ENCODE measurements at regions not wholly inside any gene's neighbourhood (a gene's known extent, or its start where the extent isn't known, plus 50 kb on each side); places are given as distances from the start of the nearest gene placed in this dataset.
"Not testable (repeated sequence)": the region's sequence is repeated elsewhere in the genome, so short reads cannot be mapped to it uniquely, and the experiment has no call there.

DNA sequence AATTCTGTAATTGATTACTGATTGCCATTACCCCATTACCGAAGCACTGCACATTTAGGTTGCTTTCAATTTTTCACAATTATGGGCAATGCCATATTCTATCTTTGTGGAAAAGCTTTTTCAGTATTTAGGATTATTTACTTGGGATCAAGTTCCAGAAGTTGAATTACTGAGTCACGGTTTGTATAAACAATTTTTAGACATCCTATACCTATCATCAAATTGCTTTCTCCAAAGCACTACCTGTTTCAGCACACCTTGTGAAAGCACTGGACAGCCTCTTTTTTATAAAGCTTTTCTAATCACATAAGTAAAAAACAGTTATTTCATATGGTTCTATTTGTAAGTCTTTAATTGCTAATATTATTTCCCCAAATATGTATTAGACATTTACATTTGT is 221.5 kb upstream of the CAND1 start:
- Histone ChIP-seq H3K4me3 (ENCODE audit: low read length) (no peak overlapping the region), H3K9me3 (replicated peaks; ENCODE audit: low read length) (no peaks in the 10 kb centered on the region), H3K4me1 (ENCODE audit: control insufficient read depth, insufficient read depth, low read length) (no peaks in the 10 kb centered on the region), H3K4me2 (ENCODE audit: low read length) (no peak overlapping the region), H3K27me3 (ENCODE audit: control insufficient read depth, insufficient read depth, low read length) (no peaks in the 10 kb centered on the region), H3K36me3 (ENCODE audit: insufficient read depth, low read length) (no peaks in the 10 kb centered on the region), H3K9ac (ENCODE audit: low read depth, low read length) (no peak overlapping the region)

DNA sequence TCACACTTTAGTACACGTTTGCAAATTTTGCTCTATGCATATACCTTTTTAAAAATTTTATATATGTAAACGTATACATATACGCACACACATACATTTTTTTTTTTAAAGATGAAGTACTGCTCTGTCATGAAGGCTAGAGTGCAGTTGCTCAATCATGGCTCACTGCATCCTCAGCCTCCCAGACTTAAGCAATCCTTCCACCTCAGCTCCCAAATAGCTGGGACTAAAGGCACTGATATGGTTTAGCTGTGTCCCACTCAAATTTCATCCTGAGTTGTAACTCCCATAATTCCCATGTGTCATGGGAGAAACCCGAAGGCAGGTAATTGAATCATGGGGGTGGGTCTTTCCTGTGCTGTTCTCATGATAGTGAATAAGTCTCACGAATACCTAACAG is 220.8 kb upstream of the CAND1 start:
- Histone ChIP-seq H3K4me1 (ENCODE audit: control insufficient read depth, insufficient read depth, low read length) (no peaks in the 10 kb centered on the region), H3K4me3 (ENCODE audit: low read length) (no peak overlapping the region), H3K9ac (ENCODE audit: low read depth, low read length) (no peak overlapping the region), H3K9me3 (replicated peaks; ENCODE audit: low read length) (no peaks in the 10 kb centered on the region), H3K36me3 (ENCODE audit: insufficient read depth, low read length) (no peaks in the 10 kb centered on the region), H3K4me2 (ENCODE audit: low read length) (no peak overlapping the region), H3K27me3 (ENCODE audit: control insufficient read depth, insufficient read depth, low read length) (no peaks in the 10 kb centered on the region)

DNA sequence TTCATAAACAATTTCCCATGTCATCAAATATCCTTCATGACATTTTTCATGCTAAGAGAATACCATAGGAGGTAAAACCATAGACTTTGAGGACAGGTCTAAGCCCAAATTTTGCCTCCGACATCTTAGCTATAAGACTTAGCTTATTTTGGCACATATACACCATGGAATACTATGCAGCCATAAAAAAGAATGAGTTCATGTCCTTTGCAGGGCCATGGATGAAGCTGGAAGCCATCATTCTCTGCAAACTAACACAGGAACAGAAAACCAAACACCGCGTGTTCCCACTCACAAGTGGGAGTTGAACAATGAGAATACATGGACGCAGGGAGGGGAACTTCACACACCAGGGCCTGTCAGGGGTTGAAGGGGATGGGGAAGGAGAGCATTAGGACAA is 220.0 kb upstream of the CAND1 start:
- not testable (repeated sequence) for H3K9me3 ChIP-seq (replicated peaks; ENCODE audit: low read length); H3K36me3 ChIP-seq (ENCODE audit: insufficient read depth, low read length); H3K4me3 ChIP-seq (ENCODE audit: low read length); H3K4me1 ChIP-seq (ENCODE audit: control insufficient read depth, insufficient read depth, low read length); H3K9ac ChIP-seq (ENCODE audit: low read depth, low read length); H3K27me3 ChIP-seq (ENCODE audit: control insufficient read depth, insufficient read depth, low read length); H3K4me2 ChIP-seq (ENCODE audit: low read length)

DNA sequence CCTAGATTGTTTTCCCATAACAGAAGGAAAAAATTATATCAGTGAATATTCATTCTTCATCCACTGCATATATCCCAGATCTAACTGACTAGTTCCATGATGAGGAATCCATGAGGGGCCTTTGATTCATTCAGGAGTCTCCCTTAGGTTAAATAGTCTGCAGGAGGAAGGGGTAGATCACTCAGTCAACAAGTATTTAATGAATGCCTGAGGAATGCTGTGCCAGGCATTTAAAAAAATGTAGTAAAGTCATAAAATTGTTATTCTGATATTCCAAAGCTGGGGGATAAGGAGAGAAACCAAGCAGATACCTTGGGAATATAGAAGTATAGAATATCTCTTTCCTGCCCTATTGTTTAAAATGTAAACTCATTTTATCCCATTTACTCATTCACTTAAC is 216.2 kb upstream of the CAND1 start:
- H3K4me3 ChIP-seq (ENCODE audit: low read length): no peak overlapping the region
- H3K9ac ChIP-seq (ENCODE audit: low read depth, low read length): no peak overlapping the region
- H3K27me3 ChIP-seq (ENCODE audit: control insufficient read depth, insufficient read depth, low read length): no peaks in the 10 kb centered on the region
- no peak overlapping the region for H3K4me2 ChIP-seq (ENCODE audit: low read length)
- no peaks in the 10 kb centered on the region for H3K36me3 ChIP-seq (ENCODE audit: insufficient read depth, low read length)
- no peaks in the 10 kb centered on the region for H3K9me3 ChIP-seq (replicated peaks; ENCODE audit: low read length)
- H3K4me1 ChIP-seq (ENCODE audit: control insufficient read depth, insufficient read depth, low read length): no peaks in the 10 kb centered on the region

DNA sequence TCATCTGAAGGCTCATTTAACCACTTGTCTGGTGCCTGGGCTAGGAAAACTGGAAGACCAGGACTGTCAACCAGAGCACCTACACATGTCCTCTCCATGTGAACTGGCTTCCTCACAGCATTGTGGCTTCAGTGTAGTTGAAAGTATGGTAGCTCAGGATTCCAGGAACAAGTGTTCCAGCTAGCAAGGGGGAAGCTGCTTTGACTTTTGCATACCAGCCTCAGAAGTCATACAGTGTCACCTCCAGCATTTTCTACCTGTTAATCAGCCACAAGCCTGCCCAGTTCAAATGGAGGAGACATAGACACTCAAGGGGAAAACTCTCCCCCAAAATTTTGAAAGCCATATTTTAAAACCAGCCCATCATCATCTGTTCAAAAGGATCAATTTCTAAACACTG is 212.8 kb upstream of the CAND1 start:
- Histone ChIP-seq H3K27me3 (ENCODE audit: control insufficient read depth, insufficient read depth, low read length) (no peaks in the 10 kb centered on the region), H3K36me3 (ENCODE audit: insufficient read depth, low read length) (no peaks in the 10 kb centered on the region), H3K9me3 (replicated peaks; ENCODE audit: low read length) (no peaks in the 10 kb centered on the region), H3K9ac (ENCODE audit: low read depth, low read length) (no peak overlapping the region), H3K4me1 (ENCODE audit: control insufficient read depth, insufficient read depth, low read length) (no peaks in the 10 kb centered on the region), H3K4me2 (ENCODE audit: low read length) (no peak overlapping the region), H3K4me3 (ENCODE audit: low read length) (no peak overlapping the region)

DNA sequence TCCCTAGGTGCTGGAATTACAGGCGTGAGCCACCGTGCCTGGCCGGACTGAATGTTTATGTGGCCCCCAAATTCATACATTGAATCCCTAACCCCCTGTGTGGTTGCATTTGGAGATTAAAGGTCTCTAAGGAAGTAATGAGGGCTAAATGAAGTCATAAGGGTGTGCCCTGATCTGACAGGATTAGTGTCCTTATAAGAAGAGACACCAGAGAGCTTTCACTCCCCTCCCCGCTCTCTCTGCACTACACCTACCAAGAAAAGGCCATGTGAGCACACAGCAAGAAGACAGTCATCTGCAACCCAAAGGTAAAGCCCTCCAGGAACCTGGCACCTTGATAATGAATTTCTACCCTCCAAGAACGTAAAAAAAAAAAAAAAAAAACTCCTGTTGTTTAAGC is 212.1 kb upstream of the CAND1 start:
- no peak overlapping the region for H3K4me2 ChIP-seq (ENCODE audit: low read length)
- H3K27me3 ChIP-seq (ENCODE audit: control insufficient read depth, insufficient read depth, low read length): peaks cover 6% of the 10 kb centered on the region
- no peaks in the 10 kb centered on the region for H3K36me3 ChIP-seq (ENCODE audit: insufficient read depth, low read length)
- no peak overlapping the region for H3K9ac ChIP-seq (ENCODE audit: low read depth, low read length)
- no peak overlapping the region for H3K4me3 ChIP-seq (ENCODE audit: low read length)
- H3K4me1 ChIP-seq (ENCODE audit: control insufficient read depth, insufficient read depth, low read length): no peaks in the 10 kb centered on the region
- H3K9me3 ChIP-seq (replicated peaks; ENCODE audit: low read length): no peaks in the 10 kb centered on the region

DNA sequence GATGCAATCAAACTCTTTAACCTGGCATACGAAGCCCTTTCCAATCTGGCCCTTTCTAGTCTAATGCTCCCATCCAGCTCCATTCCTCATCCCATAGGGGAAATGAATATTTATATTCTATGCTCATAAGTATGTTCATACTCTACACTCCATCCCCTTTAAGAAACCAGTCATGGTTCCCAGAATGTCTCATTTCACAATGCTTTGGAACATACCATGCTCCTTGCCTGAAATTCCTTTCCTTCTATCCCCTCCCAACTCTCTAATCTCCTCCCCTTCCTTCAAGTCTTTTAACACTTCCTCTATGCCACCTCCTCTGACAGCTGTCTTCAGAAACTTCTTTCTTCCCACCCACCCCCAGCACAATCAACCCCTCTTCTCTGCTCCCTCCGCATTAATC is 207.0 kb upstream of the CAND1 start:
- Histone ChIP-seq H3K9ac (ENCODE audit: low read depth, low read length) (no peak overlapping the region), H3K9me3 (replicated peaks; ENCODE audit: low read length) (no peaks in the 10 kb centered on the region), H3K36me3 (ENCODE audit: insufficient read depth, low read length) (no peaks in the 10 kb centered on the region), H3K4me2 (ENCODE audit: low read length) (no peak overlapping the region), H3K4me3 (ENCODE audit: low read length) (no peak overlapping the region), H3K27me3 (ENCODE audit: control insufficient read depth, insufficient read depth, low read length) (peaks cover 22% of the 10 kb centered on the region), H3K4me1 (ENCODE audit: control insufficient read depth, insufficient read depth, low read length) (no peaks in the 10 kb centered on the region)

DNA sequence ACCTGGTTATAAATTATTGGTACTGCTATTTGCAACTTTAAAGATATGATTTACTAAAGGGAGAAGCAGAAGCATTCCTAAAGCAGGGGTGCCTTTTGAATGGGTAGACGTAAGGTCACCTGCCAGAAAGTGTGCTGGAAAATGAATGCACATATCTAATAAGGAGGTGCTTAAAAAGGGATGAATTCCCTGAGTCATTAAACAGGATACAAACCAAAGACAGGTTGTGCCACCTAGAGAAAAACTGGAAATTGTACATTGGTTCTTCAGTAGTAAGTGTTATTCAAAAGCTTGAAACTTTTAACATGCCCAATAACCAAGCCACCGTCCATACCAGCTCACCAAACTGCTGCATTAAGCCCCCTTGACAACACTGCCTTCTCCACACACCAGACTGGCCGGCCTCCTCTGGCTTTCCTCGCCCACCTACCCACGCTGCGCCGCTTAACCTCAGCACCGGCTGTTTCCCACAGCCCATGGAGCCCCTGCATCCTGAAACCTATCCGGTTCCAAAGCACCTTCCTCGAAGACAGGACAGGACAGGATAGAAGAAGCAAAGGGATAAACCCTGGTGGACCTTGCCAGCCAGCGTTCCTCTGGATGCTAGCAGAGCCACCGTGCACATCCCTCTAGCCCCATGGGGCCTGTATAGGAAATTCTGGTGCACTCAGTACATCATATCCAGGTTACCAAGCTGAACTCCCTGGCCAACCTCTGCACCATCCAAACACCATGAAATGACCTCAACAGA is 201.5 kb upstream of the CAND1 start:
- Histone ChIP-seq H3K4me3 (ENCODE audit: low read length) (no peak overlapping the region), H3K9me3 (replicated peaks; ENCODE audit: low read length) (no peaks in the 10 kb centered on the region), H3K36me3 (ENCODE audit: insufficient read depth, low read length) (no peaks in the 10 kb centered on the region), H3K9ac (ENCODE audit: low read depth, low read length) (no peak overlapping the region), H3K4me2 (ENCODE audit: low read length) (peak overlapping the region; percentile 69), H3K4me1 (ENCODE audit: control insufficient read depth, insufficient read depth, low read length) (peaks cover 3% of the 10 kb centered on the region), H3K27me3 (ENCODE audit: control insufficient read depth, insufficient read depth, low read length) (peaks cover 52% of the 10 kb centered on the region)

DNA sequence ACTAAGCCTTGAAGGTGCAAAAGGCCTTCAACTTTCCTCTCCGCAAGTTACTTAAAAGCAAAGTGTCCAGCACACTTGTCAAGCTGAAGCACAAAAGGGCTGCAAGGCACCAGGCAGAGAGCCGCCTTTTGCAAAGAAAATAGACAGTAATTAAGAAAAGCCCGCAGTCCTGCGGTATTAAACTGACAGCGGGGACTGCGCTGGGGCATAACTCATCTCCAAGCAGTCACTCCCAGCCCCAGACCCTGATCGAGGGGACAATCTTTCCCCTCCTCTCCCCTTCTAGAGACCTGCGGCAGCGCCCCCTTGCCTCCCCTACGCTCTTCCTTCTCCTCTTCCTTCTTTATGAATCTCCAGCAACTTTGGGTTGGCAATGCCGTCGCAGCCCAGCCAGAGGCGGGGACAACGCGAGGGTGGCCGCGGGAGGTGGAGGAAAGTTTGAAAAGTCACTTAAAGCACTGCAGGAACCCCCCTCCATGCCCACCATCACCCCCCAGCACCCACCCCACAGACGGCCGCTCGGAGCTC is 200.9 kb upstream of the CAND1 start:
- Histone ChIP-seq H3K9ac (ENCODE audit: low read depth, low read length) (no peak overlapping the region), H3K4me1 (ENCODE audit: control insufficient read depth, insufficient read depth, low read length) (peaks cover 3% of the 10 kb centered on the region), H3K36me3 (ENCODE audit: insufficient read depth, low read length) (no peaks in the 10 kb centered on the region), H3K4me3 (ENCODE audit: low read length) (peak overlapping the region; percentile 71), H3K4me2 (ENCODE audit: low read length) (peak overlapping the region; percentile 69), H3K27me3 (ENCODE audit: control insufficient read depth, insufficient read depth, low read length) (peaks cover 53% of the 10 kb centered on the region), H3K9me3 (replicated peaks; ENCODE audit: low read length) (no peaks in the 10 kb centered on the region)

DNA sequence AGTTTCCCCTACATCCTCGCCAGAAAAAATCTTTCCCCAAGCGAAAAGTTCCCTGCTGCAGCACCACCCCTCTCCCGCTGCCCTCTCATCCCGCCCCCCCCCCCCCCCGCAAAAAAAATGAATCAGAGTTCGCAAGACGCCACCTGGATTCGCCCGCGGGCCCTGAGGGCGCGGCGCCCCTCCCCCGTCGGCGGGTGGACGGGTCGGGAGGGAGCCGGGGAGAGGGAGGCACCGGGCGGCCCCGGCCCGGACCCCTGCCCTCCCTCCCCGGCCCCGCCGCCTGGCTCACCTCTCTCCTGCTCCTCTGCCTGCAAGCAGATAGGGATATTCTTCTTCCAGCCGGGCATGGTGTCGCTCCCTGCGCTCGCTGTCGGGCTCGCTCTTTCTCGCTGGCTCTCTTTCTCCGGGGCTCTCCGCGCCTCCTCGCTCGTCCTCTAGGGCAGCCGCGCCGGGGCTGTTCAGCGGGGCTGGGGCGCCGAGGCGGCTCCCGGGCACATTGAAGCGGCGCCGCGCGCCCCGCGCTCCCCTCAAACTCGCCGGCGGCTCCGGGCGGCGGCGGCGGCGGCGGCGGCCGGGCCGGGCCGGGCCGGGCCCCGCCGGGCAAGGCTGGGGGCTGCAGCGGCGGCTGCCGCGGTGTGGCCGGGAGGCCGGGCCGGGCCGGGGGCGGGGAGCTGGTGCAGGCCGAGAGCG is 200.3 kb upstream of the CAND1 start:
- Histone ChIP-seq H3K27me3 (ENCODE audit: control insufficient read depth, insufficient read depth, low read length) (peaks cover 57% of the 10 kb centered on the region), H3K4me2 (ENCODE audit: low read length) (peak overlapping the region; percentile 88), H3K9me3 (replicated peaks; ENCODE audit: low read length) (no peaks in the 10 kb centered on the region), H3K9ac (ENCODE audit: low read depth, low read length) (peak overlapping the region; percentile 9), H3K4me3 (ENCODE audit: low read length) (peak overlapping the region; percentile 71), H3K36me3 (ENCODE audit: insufficient read depth, low read length) (no peaks in the 10 kb centered on the region), H3K4me1 (ENCODE audit: control insufficient read depth, insufficient read depth, low read length) (peaks cover 3% of the 10 kb centered on the region)

DNA sequence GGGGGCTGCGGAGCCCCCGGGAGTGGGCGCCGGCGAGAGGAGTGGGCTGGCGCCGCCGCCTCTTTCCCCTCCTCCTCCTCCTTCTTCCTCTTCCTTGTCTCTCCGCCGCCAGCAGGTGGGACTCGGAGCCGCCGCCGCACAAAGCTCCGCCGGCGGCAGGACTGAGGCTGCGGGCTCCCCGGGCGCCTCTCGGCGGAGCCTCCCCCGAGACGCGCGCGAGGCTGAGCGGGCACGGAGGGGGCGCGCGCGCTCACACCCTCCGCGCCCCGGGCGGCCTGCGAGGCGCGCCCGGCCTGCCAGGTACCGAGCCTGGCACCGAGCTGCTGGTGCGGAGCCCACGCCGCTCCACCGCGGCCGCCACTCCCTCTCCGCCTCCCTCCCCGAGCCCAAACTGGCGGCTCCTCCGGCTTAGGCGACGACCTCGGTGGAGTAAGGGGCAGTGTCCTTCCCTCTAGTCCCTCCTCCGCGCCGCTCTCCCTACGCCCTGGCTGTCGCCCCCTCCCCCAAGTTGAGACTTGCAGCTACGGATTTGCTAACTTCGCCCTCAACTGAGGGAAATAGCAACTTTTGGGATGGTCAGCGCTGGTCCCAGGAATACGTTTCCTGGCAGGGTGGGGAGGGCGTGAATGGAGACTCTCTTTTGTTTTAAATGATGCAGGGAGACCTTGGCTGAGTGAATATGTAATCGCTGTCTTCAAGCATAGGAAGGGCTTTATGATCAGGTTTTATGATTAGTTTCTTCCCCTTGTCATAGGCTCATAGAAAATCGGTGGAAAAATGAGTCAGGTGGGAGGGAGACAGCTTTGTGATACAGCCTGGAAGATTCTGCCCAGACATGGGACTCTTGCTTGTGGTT is 199.5 kb upstream of the CAND1 start:
- Histone ChIP-seq H3K27me3 (ENCODE audit: control insufficient read depth, insufficient read depth, low read length) (peaks cover 65% of the 10 kb centered on the region), H3K4me2 (ENCODE audit: low read length) (peak overlapping the region; percentile 88), H3K4me3 (ENCODE audit: low read length) (peak overlapping the region; percentile 71), H3K9ac (ENCODE audit: low read depth, low read length) (no peak overlapping the region), H3K36me3 (ENCODE audit: insufficient read depth, low read length) (no peaks in the 10 kb centered on the region), H3K4me1 (ENCODE audit: control insufficient read depth, insufficient read depth, low read length) (peaks cover 3% of the 10 kb centered on the region), H3K9me3 (replicated peaks; ENCODE audit: low read length) (no peaks in the 10 kb centered on the region)
